Ishikawa (cell line): ENCODE measurements at regions not wholly inside any gene's neighbourhood (a gene's known extent, or its start where the extent isn't known, plus 50 kb on each side); places are given as distances from the start of the nearest gene placed in this dataset.

Source experiments
- CEBPB ChIP-seq: IDR thresholded peaks from 2 replicates; pipeline ENCODE4 v1.6.1; 2012
- CREB1 ChIP-seq: IDR thresholded peaks from 2 replicates; pipeline ENCODE4 v1.6.1; 2012; ENCODE audit warnings: low read depth
- EGR1 ChIP-seq: IDR thresholded peaks from 2 replicates; pipeline ENCODE4 v1.6.1; 2012
- EP300 ChIP-seq: IDR thresholded peaks from 2 replicates; pipeline ENCODE4 v1.6.1; 2012; ENCODE audit warnings: borderline replicate concordance
- FOXM1 ChIP-seq: IDR thresholded peaks from 2 replicates; pipeline ENCODE4 v1.6.1; 2012; ENCODE audit warnings: low read depth, borderline replicate concordance
- NFIC ChIP-seq: IDR thresholded peaks from 2 replicates; pipeline ENCODE4 v1.6.1; 2012
- RAD21 ChIP-seq: IDR thresholded peaks from 2 replicates; pipeline ENCODE4 v1.6.1; 2012; ENCODE audit warnings: low read depth
- TAF1 ChIP-seq: IDR thresholded peaks from 2 replicates; pipeline ENCODE4 v1.6.1; 2012; ENCODE audit warnings: low read depth, mild to moderate bottlenecking
- TCF12 ChIP-seq: IDR thresholded peaks from 2 replicates; pipeline ENCODE4 v1.6.1; 2012; ENCODE audit warnings: low read depth
- TEAD4 ChIP-seq: IDR thresholded peaks from 2 replicates; pipeline ENCODE4 v1.6.1; 2012
- YY1 ChIP-seq: IDR thresholded peaks from 2 replicates; pipeline ENCODE4 v1.6.1; 2012; ENCODE audit warnings: low read depth
- ZBTB7A ChIP-seq: IDR thresholded peaks from 2 replicates; pipeline ENCODE4 v1.6.1; 2012; ENCODE audit warnings: low read depth
- TF ChIP-seq, protein P1 (sequence below): IDR thresholded peaks from 2 replicates; pipeline ENCODE4 v1.6.1; 2012
- TF ChIP-seq, protein P2 (sequence below): IDR thresholded peaks from 2 replicates; pipeline ENCODE4 v1.6.1; 2012
- TF ChIP-seq, protein P3 (sequence below): IDR thresholded peaks from 2 replicates; pipeline ENCODE4 v1.6.1; 2012; ENCODE audit warnings: low read depth, mild to moderate bottlenecking

DNA sequence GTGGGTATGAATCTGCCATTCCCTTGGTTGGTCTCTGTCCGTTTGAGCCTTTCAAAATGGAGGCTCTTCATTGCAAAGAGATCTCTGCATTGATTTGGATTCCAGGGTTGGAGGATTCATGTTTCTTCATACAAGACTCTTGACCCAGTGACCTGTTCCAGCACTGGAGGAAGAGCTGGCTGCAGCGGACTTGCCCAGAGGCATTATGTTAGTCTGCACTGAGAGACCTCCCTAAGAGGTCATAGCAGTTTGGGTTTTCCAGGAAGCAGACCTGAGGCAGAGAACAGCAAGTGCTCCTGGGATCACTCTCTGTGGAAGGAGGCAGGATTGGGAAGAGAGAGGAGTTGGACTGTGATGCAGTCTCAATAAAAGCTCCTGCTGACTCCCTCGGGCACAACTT, 57.7 kb upstream of the PTPRT start:
- TF ChIP-seq EP300 (no peak), TEAD4 (no peak), RAD21 (no peak), CREB1 (no peak), NFIC (no peak), TAF1 (no peak), EGR1 (no peak), TCF12 (no peak), ZBTB7A (no peak), YY1 (no peak), FOXM1 (no peak), CEBPB (no peak)
- TF ChIP-seq, protein P1, sequence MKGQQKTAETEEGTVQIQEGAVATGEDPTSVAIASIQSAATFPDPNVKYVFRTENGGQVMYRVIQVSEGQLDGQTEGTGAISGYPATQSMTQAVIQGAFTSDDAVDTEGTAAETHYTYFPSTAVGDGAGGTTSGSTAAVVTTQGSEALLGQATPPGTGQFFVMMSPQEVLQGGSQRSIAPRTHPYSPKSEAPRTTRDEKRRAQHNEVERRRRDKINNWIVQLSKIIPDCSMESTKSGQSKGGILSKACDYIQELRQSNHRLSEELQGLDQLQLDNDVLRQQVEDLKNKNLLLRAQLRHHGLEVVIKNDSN: no peak
- TF ChIP-seq, protein P2, sequence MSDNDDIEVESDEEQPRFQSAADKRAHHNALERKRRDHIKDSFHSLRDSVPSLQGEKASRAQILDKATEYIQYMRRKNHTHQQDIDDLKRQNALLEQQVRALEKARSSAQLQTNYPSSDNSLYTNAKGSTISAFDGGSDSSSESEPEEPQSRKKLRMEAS: no peak
- TF ChIP-seq, protein P3, sequence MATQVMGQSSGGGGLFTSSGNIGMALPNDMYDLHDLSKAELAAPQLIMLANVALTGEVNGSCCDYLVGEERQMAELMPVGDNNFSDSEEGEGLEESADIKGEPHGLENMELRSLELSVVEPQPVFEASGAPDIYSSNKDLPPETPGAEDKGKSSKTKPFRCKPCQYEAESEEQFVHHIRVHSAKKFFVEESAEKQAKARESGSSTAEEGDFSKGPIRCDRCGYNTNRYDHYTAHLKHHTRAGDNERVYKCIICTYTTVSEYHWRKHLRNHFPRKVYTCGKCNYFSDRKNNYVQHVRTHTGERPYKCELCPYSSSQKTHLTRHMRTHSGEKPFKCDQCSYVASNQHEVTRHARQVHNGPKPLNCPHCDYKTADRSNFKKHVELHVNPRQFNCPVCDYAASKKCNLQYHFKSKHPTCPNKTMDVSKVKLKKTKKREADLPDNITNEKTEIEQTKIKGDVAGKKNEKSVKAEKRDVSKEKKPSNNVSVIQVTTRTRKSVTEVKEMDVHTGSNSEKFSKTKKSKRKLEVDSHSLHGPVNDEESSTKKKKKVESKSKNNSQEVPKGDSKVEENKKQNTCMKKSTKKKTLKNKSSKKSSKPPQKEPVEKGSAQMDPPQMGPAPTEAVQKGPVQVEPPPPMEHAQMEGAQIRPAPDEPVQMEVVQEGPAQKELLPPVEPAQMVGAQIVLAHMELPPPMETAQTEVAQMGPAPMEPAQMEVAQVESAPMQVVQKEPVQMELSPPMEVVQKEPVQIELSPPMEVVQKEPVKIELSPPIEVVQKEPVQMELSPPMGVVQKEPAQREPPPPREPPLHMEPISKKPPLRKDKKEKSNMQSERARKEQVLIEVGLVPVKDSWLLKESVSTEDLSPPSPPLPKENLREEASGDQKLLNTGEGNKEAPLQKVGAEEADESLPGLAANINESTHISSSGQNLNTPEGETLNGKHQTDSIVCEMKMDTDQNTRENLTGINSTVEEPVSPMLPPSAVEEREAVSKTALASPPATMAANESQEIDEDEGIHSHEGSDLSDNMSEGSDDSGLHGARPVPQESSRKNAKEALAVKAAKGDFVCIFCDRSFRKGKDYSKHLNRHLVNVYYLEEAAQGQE: no peak

DNA sequence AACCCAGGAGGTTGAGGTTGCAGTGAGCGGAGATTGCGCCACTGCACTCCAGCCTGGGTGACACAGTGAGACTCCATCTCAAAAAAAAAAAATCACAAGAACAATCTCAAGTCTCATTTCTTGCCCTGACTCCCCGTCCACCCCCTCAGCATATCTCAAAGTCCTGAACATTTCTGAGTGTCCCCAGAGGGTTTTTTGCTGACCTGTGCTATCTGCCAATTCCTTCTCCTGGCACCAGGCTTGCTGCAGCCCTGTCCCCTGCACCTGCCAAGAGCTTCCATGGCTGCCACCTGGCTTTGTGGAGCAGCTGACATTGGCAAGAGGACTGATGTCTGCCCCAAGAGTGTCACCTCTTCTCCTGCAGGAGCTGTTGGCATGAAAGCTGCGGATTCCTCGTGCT, 54.9 kb upstream of the PTPRT start:
- TF ChIP-seq TAF1 (no peak), ZBTB7A (no peak), FOXM1 (no peak), CEBPB (no peak)
- TF ChIP-seq, protein P1: no peak

DNA sequence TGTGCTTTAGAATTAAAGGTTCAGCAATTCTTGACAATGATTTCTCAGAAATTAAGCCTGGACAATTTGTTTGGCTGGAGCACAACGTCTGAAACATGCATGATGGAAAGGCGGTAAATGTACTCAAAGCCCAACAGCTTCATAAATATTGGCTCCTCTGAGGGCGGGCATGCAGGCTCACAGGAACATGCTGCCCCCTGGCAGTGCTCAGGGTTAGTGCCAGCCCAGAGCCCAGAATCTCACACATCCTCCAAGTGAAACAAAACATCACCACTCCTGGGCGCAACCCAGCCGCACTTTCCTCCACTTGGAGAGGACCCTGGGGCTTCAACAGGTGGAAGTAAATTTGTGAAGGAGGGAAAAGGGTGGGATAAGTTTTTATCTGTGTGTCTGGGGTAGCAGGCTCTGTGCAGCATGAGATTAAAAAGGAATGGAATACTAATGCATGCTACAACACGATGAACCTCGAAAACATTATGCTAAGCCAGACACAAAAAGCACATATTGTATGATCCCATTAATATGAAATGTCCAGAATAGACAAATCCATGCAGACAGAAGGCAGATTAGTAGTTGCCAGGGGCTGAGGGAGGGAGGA, 54.1 kb upstream of the PTPRT start:
- TF ChIP-seq TAF1 (no peak), NFIC (no peak), EGR1 (no peak), CEBPB (no peak), RAD21 (peak; percentile 24; the same call in 1 of the 2 replicates)
- TF ChIP-seq, protein P2: no peak

DNA sequence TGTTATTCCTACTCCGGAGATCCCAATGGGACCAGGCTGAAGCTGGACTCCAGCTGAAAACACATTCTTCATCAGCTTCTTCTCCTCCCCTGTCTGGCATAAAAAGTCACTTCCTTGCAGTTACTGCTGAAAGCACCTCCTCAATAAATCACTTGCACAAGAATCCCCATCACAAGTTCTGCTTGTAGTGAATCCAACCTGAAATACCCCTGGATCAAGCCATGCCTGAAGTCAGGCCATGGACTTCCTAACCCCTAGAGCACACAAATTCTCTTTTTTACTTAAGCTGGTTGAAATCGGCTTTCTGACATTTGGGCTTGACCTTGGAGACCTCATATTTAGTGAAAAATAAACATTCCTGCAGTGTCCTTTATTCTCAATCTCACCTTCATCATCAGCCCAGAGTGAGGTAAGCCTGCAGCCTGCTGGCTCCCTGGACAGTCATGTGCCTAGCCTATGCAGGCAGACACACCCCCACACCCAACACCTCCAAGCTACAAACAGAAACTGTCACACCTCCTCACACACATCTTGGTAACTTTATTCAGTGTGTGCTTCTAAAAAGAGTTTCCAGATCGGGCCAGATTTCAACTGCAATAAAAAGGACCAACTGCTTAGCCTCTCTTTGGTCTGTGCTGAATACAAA, 51.5 kb upstream of the PTPRT start:
- TF ChIP-seq CEBPB: no peak
- TF ChIP-seq EP300: no peak
- no peak for TF ChIP-seq TAF1
- TF ChIP-seq, protein P3: no peak
- no peak for TF ChIP-seq RAD21
- TF ChIP-seq TCF12: no peak
- no peak for TF ChIP-seq NFIC
- no peak for TF ChIP-seq EGR1
- TF ChIP-seq, protein P2: no peak
- no peak for TF ChIP-seq CREB1
- TF ChIP-seq, protein P1: no peak
- no peak for TF ChIP-seq FOXM1
- TF ChIP-seq TEAD4: no peak
- no peak for TF ChIP-seq YY1
- no peak for TF ChIP-seq ZBTB7A
